SK-N-MC (cell line): ENCODE measurements at regions not wholly inside any gene's neighbourhood (a gene's known extent, or its start where the extent isn't known, plus 50 kb on each side); places are given as distances from the start of the nearest gene placed in this dataset.

Experiments used
- DNase-seq: peaks from one replicate; pipeline ENCODE4 v3.0.0-alpha.2; 2011; ENCODE audit warnings: low read depth, low spot score
- H3K27ac ChIP-seq: fragments of 200-600 bp; sonication (generic); 2 replicates; pipeline ENCODE4 v1.5.1; 2016; ENCODE audit warnings: mixed run types
- H3K36me3 ChIP-seq: fragments of 200-600 bp; sonication (generic); 2 replicates; pipeline ENCODE4 v1.6.1; 2017; ENCODE audit warnings: antibody characterized with exemption, low read length, mixed read lengths; ENCODE audit not compliant: insufficient read depth
- H3K4me3 ChIP-seq: fragments of 200-600 bp; sonication (generic); 2 replicates; pipeline ENCODE4 v1.5.1; 2016
- H3K9ac ChIP-seq: fragments of 200-600 bp; sonication (generic); 2 replicates; pipeline ENCODE4 v1.8.0; 2017; ENCODE audit warnings: mixed run types, mixed read lengths; ENCODE audit not compliant: insufficient read length
- H3K9me3 ChIP-seq: fragments of 200-600 bp; sonication (generic); 2 replicates; pipeline ENCODE4 v1.6.1; 2017; ENCODE audit warnings: low read depth, mild to moderate bottlenecking, antibody characterized with exemption, low read length, moderate library complexity, mixed read lengths
- EZH2 ChIP-seq: fragments of 200-600 bp; sonication (generic); IDR thresholded peaks from one replicate; pipeline ENCODE4 v1.6.1; 2017; ENCODE audit warnings: antibody characterized with exemption
- FOXP2 ChIP-seq: optimal IDR thresholded peaks from 2 replicates; pipeline ENCODE3; 2011; ENCODE audit warnings: mild to moderate bottlenecking, moderate library complexity; ENCODE audit not compliant: insufficient read depth; ENCODE audit errors: extremely low read length, control extremely low read depth
- POLR2AphosphoS5 ChIP-seq: IDR thresholded peaks from 2 replicates; pipeline ENCODE4 v1.6.1; 2012; ENCODE audit warnings: mild to moderate bottlenecking, low read depth, low read length, borderline replicate concordance

DNA sequence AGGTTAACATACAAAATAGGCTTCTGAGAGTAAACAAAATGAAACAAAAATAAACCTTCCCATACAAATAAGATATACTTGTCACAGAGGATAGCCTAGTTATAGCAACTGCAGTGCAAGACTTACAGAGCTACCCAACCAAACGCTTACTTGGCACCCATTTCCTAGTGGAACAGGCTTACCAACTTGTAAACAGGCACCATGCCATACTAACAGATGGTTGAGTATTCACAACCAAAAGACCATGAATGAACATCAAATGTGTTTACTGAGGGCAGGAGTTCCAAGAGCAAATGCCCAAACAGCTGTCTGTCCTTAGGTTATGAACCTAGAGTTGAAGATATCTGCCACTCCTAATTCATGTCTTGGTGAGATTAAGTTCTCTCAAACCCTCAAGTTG lies 2629.2 kb downstream of the PCDH7 start:
- H3K9me3 ChIP-seq: no peaks in the 10 kb centered on the region
- H3K36me3 ChIP-seq: no peaks in the 10 kb centered on the region
- H3K4me3 ChIP-seq: no peak overlapping the region
- no peak overlapping the region for H3K27ac ChIP-seq
- no peak for TF ChIP-seq EZH2
- no peak for TF ChIP-seq FOXP2
- TF ChIP-seq POLR2AphosphoS5: no peak
- H3K9ac ChIP-seq: no peak overlapping the region
- DNase-seq: no peak

DNA sequence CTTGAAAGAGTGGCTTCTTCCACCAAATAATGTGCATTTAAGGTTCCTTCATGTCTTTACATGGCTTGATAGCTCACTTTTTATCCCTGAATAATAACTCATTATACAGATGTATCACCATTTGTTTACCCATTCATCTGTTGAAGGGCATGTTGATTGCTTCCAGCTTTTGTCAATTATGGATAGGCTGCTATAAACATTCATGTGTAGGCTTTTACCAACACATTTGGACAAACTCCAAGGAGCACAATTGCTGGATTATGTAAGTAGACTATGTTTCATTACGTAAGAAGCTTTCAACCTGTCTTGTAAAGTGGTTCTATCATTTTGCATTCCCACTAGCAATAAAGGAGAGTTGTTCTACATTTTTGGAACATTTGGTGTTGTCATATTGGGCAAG lies 2637.0 kb downstream of the PCDH7 start:
- Histone ChIP-seq H3K36me3 (no peaks in the 10 kb centered on the region), H3K9ac (no peak overlapping the region), H3K4me3 (no peak overlapping the region), H3K9me3 (no peaks in the 10 kb centered on the region), H3K27ac (no peak overlapping the region)
- no peak for DNase-seq
- TF ChIP-seq FOXP2 (no peak), EZH2 (no peak), POLR2AphosphoS5 (no peak)

GRCh38 chr4:33369446-33369845 lies 2649.3 kb downstream of the PCDH7 start:
- no peaks in the 10 kb centered on the region for H3K9me3 ChIP-seq
- H3K4me3 ChIP-seq: no peak overlapping the region
- H3K9ac ChIP-seq: no peak overlapping the region
- no peaks in the 10 kb centered on the region for H3K36me3 ChIP-seq
- TF ChIP-seq FOXP2 (no peak), EZH2 (no peak), POLR2AphosphoS5 (no peak)
- H3K27ac ChIP-seq: no peak overlapping the region
- DNase-seq: no peak

- no peak for TF ChIP-seq EZH2
- TF ChIP-seq FOXP2: no peak
- TF ChIP-seq POLR2AphosphoS5: no peak
- Histone ChIP-seq H3K9me3 (no peaks in the 10 kb centered on the region), H3K9ac (no peak overlapping the region), H3K27ac (no peak overlapping the region), H3K36me3 (no peaks in the 10 kb centered on the region), H3K4me3 (no peak overlapping the region)
- DNase-seq: no peak
Measured at GRCh38 chr4:33381816-33382215, 2661.6 kb downstream of the PCDH7 start.

DNA sequence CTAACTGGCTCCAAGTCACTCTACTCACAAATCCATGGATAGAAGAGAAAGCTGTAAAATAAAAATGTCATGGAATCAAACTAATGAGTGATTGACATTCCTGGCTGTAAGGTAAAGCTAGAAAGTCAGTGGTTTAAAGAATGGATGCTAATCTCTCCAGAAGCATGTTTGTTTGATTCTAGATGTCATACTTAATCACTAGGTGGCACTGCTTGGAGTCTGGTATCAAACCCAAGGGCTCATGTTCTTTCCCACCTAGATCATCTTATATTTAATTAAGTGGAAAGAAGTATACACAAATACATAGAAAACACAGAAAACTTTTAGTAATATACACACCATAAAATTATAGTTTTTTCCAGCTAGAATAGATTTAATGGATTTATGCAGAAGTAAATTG lies 2666.6 kb downstream of the PCDH7 start:
- Histone ChIP-seq H3K36me3 (no peaks in the 10 kb centered on the region), H3K9me3 (no peaks in the 10 kb centered on the region), H3K27ac (no peak overlapping the region), H3K9ac (no peak overlapping the region), H3K4me3 (no peak overlapping the region)
- no peak for DNase-seq
- TF ChIP-seq EZH2 (no peak), FOXP2 (no peak), POLR2AphosphoS5 (no peak)

DNA sequence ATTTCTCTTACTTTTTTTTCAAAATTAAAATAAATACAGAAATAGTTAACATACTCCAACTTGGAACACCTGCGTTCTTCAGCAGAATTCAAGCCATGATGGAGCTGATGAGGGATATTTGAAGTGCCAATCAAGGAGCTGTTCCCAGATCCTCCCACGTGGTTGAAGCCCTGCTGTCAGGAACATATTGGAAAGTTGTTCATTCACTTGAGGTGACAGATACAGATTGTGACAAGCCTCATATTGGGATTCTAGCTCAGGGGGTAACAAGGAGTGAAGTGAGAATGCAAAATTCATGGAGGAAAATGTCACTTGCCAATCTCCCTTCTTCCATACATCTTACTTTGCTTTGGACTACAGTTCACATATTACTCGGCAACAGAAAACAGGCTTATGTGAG lies 2670.8 kb downstream of the PCDH7 start:
- no peak for TF ChIP-seq EZH2
- TF ChIP-seq POLR2AphosphoS5: no peak
- TF ChIP-seq FOXP2: no peak
- Histone ChIP-seq H3K9ac (no peak overlapping the region), H3K36me3 (no peaks in the 10 kb centered on the region), H3K4me3 (no peak overlapping the region), H3K9me3 (no peaks in the 10 kb centered on the region), H3K27ac (no peak overlapping the region)
- no peak for DNase-seq

- TF ChIP-seq POLR2AphosphoS5 (no peak), EZH2 (no peak), FOXP2 (no peak)
- H3K9me3 ChIP-seq: no peaks in the 10 kb centered on the region
- H3K36me3 ChIP-seq: no peaks in the 10 kb centered on the region
- no peak overlapping the region for H3K9ac ChIP-seq
- DNase-seq: no peak
- H3K27ac ChIP-seq: no peak overlapping the region
- H3K4me3 ChIP-seq: no peak overlapping the region
Measured at GRCh38 chr4:33395731-33396485, 2675.7 kb downstream of the PCDH7 start.

- no peaks in the 10 kb centered on the region for H3K9me3 ChIP-seq
Measured at GRCh38 chr4:33400504-33400903, 2680.3 kb downstream of the PCDH7 start.

GRCh38 chr4:33407496-33407895 lies 2687.3 kb downstream of the PCDH7 start:
- no peaks in the 10 kb centered on the region for H3K36me3 ChIP-seq
- no peak for TF ChIP-seq EZH2
- no peak for TF ChIP-seq POLR2AphosphoS5
- no peak for TF ChIP-seq FOXP2
- H3K4me3 ChIP-seq: no peak overlapping the region
- no peak overlapping the region for H3K27ac ChIP-seq
- no peaks in the 10 kb centered on the region for H3K9me3 ChIP-seq
- DNase-seq: no peak
- no peak overlapping the region for H3K9ac ChIP-seq

More at GRCh38 chr4:33400504-33400903, 2680.3 kb downstream of the PCDH7 start:
- H3K4me3 ChIP-seq: no peak overlapping the region
- H3K9ac ChIP-seq: no peak overlapping the region
- no peak overlapping the region for H3K27ac ChIP-seq
- no peaks in the 10 kb centered on the region for H3K36me3 ChIP-seq
- TF ChIP-seq EZH2 (no peak), POLR2AphosphoS5 (no peak)
- DNase-seq: no peak
